GM10248 (cell line): ENCODE measurements at regions not wholly inside any gene's neighbourhood (a gene's known extent, or its start where the extent isn't known, plus 50 kb on each side); places are given as distances from the start of the nearest gene placed in this dataset.

Experiments used
- CTCF ChIA-PET: fragments of 300-600 bp; sonication (Branson Sonifier 250); formaldehyde crosslinking; extraction: SDS; loops from one replicate; lab custom pipeline; 2021; ENCODE audit warnings: antibody characterized with exemption; lab: Yijun Ruan, JAX
- POLR2A ChIA-PET: fragments of 350-650 bp; sonication (Branson Sonifier 250); formaldehyde crosslinking; extraction: SDS; loops from one replicate; lab custom pipeline; 2020; ENCODE audit warnings: antibody characterized with exemption; lab: Yijun Ruan, JAX
- DNase-seq: peaks from one replicate; pipeline ENCODE4 v3.0.0; 2012; ENCODE audit errors: extremely low spot score
- TF ChIP-seq, protein P1 (sequence below): IDR thresholded peaks from 2 replicates; pipeline ENCODE4 v1.5.1; 2012; ENCODE audit warnings: mild to moderate bottlenecking, low read depth; ENCODE audit errors: extremely low read depth, missing control alignments, control extremely low read depth

DNA sequence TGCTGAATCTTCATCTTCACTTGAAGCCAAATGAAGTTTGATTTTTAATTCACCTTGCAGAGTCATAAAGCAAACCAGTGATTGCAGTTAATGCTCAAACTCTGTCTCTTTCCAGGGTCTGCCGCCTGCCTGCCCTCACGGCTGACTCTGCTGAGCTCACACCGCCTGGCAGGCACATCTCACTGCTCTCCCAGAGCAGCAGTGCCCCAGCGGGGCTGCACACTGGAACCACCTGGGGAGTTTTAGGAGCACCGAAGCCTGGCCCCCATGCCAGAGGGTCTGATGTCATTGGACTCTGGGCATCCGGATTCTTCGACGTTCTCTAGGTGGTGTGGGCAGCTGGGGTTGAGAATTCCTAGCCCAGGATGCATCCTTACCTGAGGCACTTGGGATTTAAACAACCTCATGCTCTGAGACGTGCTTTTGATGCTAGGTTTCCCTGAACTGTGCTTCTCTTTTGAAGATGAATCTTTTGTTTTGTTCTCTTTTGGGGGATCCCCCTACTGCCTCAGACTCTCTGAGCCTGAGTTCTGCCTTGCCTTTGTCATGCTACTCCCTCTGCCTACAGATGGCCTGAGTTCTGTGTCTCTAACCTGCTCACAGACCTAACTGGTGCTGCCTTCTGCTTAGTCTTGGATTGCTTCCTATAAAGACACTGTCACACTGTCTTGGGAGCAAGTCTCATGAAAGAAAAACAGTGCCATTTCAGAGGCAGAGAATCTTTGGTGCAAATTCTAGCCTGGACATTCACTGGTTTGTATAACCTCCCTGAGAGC lies 438.1 kb upstream of the CCL2 start:
- POLR2A ChIA-PET: no interaction called here
- CTCF ChIA-PET: no interaction called here
- DNase-seq: no peak
- TF ChIP-seq, protein P1, sequence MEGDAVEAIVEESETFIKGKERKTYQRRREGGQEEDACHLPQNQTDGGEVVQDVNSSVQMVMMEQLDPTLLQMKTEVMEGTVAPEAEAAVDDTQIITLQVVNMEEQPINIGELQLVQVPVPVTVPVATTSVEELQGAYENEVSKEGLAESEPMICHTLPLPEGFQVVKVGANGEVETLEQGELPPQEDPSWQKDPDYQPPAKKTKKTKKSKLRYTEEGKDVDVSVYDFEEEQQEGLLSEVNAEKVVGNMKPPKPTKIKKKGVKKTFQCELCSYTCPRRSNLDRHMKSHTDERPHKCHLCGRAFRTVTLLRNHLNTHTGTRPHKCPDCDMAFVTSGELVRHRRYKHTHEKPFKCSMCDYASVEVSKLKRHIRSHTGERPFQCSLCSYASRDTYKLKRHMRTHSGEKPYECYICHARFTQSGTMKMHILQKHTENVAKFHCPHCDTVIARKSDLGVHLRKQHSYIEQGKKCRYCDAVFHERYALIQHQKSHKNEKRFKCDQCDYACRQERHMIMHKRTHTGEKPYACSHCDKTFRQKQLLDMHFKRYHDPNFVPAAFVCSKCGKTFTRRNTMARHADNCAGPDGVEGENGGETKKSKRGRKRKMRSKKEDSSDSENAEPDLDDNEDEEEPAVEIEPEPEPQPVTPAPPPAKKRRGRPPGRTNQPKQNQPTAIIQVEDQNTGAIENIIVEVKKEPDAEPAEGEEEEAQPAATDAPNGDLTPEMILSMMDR: no peak

DNA sequence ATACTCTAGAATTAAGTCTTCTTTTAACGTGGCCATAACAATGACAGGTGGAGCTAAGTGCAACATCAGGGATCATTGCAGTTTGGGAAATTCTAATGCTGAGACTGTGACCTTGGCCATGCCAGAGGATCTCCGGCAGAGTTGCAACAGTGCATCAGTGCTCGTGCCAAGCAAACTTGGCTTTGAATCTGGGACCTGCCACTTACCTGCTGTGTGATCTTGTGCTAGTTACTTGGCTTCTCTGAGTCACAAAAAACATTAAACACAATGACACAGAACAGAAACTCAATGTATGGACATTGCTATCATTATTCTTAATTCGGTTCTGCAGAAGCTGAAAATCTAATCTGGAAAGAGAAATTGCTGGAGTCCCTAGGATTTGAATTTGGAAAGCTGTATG lies 435.5 kb upstream of the CCL2 start:
- TF ChIP-seq, protein P1: no peak
- POLR2A ChIA-PET: no interaction called here
- CTCF ChIA-PET: interaction anchor here (1.3 kb wide), 1 partner anchor 40 kb away, joined by 5 read pairs; no protein-coding TSS in a partner anchor
- DNase-seq: no peak

DNA sequence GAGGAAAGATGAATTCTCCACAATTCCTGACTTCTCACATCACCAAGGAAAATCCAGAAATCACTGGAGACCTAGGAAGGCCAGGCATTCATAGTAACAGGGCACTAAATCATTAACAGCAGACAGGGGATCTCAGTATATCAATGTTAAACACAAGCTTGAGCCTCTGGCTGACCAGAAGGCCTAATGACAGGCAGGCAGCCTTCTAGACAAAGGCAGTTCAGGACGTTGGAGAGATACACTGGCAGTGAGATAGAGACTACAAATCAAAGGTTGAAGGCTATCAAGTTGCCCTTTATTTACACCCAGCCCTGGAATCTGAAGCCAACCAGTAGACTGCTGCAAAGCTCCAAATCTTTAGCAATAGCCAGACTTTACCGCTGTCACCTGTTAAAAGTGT lies 422.8 kb upstream of the CCL2 start:
- TF ChIP-seq, protein P1: no peak
- CTCF ChIA-PET: no interaction called here
- POLR2A ChIA-PET: no interaction called here
- DNase-seq: no peak

DNA sequence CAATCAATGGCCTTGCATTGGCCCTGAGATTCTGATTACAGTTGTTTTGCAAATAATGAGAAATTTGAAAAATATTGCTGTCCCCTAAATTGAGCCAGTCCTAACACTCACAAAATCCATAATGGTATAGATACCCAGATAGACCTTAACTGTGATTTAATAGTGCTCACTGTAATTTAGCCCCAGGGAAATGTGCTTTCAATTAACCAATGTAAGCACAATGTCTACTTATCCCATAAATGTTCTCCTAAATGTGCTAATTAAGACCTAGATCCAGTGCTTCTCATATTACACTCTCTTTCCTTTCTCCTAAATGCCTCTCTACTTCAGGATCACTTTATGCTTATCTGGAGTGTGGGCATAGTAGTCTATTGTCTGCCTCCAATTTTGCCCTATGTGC lies 417.8 kb upstream of the CCL2 start:
- DNase-seq: no peak
- POLR2A ChIA-PET: no interaction called here
- TF ChIP-seq, protein P1: no peak
- CTCF ChIA-PET: no interaction called here

DNA sequence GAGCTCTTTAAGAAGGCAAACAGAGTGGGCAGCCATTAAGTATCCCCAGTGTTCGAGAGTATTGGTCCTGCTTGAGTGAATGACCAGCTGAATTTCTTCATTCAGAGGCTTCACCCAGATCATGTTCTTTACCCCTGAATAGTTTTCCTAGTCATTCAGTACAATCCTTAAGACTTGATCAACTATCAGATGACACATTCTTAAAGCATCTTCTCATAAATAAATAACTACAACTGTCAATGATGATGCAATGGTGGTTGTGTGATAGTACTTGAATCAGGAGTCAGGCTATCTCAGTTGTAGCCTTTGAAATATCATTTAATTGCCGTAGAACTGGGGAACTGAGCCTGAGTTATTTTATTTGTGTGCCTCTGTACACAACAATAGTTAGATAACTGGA lies 416.8 kb upstream of the CCL2 start:
- POLR2A ChIA-PET: no interaction called here
- TF ChIP-seq, protein P1: no peak
- CTCF ChIA-PET: no interaction called here
- no peak for DNase-seq

DNA sequence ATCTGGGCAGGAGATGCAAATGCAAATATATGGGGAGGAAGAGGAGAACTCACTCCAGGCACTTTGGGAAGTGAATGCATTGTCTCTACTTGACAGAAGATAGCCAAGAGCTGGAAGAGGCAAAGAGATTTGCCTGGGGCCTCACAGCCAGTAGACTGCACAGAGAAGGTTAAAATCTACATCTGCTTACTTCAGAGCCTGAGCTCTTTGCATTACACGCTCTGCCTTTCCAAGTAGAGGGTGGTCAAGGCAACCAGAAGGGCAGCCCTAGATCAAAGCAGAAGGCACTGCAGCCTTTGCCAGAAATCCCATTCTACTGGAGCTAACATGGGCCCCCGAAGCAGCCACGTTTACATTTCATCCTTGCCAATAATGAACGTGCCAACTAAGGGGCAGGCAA lies 407.2 kb upstream of the CCL2 start:
- ChIA-PET POLR2A (no interaction called here), CTCF (interaction anchor here (1.5 kb wide), 1 partner anchor 13 kb away, joined by 3 read pairs; no protein-coding TSS in a partner anchor)
- TF ChIP-seq, protein P1: no peak
- no peak for DNase-seq
